Left kidney (tissue), 1 donor: ENCODE measurements at regions not wholly inside any gene's neighbourhood (a gene's known extent, or its start where the extent isn't known, plus 50 kb on each side); places are given as distances from the start of the nearest gene placed in this dataset.
"Not testable (repeated sequence)": the region's sequence is repeated elsewhere in the genome, so short reads cannot be mapped to it uniquely, and the experiment has no call there.

ENCODE experiments used
- DNase-seq: peaks from one replicate; pipeline ENCODE4 v3.0.0-alpha.2; 2013

GRCh38 chr2:150702791-150703190 lies 215.3 kb upstream of the RND3 start:
- no peak for DNase-seq

DNA sequence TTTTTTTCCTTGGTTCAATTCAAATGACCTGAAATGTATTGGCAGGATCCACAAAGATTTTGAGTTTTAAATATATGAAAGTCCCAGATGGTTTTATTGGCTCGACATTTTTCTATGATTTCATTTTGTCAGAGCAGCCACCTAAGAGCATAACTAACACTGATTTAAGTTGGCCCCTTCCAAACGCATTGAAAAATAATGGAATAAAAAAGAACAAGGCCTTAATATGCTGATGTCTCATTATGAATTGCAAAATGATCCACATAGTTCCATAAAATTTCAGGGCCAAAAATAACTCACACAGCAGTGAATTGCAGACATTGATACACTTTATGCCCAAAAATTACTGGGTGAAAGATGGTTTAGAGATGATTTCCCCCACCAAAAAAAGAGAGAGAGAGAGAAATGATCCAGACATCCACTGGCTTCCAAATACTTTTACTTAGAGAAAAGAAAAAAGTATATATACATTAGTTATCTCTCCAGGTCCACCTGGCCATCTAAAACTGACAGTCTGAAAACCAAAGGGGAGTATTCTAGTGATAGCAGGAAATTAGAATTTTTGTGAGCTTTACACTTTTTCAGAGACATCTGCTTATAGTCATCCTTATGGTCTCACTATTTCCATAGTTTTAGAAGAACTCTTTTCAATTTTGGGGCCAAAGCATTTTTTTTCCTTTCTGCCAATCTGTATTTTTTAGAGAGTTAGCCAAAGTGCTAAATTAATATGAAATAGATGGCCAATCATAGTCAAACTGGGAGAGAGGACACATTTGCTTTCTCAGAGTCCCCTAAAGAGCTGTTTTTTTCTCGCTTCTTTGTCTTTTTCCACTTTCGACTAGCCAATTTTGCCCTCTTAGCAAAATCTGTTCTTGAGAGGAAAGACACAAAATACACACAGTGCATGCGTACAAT lies 213.5 kb upstream of the RND3 start:
- no peak for DNase-seq

- DNase-seq: no peak
These were observed 211.8 kb upstream of the RND3 start for GRCh38 chr2:150699218-150699617.

- no peak for DNase-seq
These were observed 210.7 kb upstream of the RND3 start for GRCh38 chr2:150698016-150698661.

GRCh38 chr2:150697596-150697995 lies 210.1 kb upstream of the RND3 start:
- DNase-seq: no peak

GRCh38 chr2:150695451-150696135 lies 208.1 kb upstream of the RND3 start:
- DNase-seq: no peak

DNA sequence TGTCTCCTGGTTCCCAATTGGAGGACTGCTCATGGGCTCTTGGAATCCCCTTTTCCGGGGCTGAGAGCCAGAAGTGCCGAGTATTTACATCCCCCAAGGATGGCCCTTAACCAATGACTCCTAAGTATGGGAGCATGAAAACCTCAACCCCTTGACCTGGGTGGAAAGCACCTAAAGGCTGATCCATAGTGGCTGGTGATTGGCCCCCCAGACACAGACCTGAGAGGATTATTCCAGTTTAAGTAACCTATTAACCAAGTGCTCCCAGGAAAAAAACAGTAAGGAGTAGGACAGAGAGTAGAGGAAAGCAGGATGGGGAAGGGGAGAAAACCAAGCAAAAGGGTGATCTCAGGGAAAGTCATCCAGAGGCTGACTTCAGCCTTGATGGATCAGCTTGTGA lies 206.1 kb upstream of the RND3 start:
- no peak for DNase-seq

DNA sequence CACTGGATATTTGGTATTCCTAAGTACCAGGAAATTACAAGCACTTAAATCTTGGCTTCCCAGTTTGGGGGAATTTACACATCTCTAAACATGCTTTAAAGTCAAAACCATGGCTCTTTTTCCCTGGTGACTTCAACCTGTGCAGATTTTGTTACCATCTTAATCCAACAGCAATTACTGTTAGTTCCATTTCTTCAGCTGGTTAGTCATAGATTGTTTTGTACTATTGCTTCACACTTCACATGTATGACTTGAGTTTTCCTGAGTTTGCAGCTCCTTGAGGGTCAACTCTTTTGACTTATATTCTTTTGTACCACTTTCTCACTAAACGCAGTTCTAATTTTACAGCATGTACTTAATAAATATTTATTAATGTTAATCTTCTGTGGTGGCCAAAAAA lies 203.4 kb upstream of the RND3 start:
- no peak for DNase-seq

DNA sequence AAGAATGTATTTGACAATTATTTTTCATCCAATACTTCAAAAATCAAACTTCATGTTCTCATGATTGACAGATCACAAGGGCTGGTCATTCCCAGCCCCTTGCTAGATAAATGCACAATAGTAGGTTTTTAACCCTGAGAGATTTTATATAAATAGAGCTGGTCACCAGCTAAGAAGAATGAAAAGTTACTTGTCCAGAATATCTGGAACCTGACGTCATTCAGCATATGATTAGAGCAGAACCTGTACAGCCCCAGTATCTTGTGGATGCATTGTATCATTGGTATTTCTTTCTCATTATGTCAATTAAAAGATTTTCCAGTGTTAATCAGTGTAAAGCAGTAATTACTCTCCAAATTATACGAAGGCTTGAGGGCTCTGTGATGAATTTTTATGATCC lies 202.8 kb upstream of the RND3 start:
- no peak for DNase-seq

- DNase-seq: no peak
These were observed 202.1 kb upstream of the RND3 start for GRCh38 chr2:150689590-150689989.

- DNase-seq: no peak
These were observed 200.5 kb upstream of the RND3 start for GRCh38 chr2:150688016-150688415.

- DNase-seq: no peak
These were observed 198.9 kb upstream of the RND3 start for GRCh38 chr2:150686391-150686790.

GRCh38 chr2:150681120-150681804 lies 193.8 kb upstream of the RND3 start:
- DNase-seq: no peak

- DNase-seq: no peak
These were observed 192.1 kb upstream of the RND3 start for GRCh38 chr2:150679456-150680120.

DNA sequence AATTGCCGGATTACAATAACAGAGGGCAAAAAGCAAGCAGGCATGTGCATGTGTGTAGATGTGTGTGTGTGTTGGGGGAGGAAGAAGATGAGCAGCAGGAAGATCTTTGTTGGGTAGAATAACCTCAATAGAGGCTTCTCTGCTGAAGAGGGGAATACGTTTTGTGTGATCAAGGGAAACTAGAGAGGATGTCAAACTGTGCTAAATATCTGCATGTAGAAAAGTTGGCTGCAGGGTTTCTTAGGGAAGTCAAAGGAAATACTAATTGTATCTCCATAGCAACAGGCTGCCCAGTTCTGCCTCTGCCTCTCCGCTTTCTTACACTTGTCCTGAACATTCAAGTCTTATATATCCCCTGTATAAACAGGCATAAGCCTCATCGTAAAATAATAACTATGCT lies 190.1 kb upstream of the RND3 start:
- no peak for DNase-seq

- DNase-seq: no peak
These were observed 189.4 kb upstream of the RND3 start for GRCh38 chr2:150676747-150677383.

DNA sequence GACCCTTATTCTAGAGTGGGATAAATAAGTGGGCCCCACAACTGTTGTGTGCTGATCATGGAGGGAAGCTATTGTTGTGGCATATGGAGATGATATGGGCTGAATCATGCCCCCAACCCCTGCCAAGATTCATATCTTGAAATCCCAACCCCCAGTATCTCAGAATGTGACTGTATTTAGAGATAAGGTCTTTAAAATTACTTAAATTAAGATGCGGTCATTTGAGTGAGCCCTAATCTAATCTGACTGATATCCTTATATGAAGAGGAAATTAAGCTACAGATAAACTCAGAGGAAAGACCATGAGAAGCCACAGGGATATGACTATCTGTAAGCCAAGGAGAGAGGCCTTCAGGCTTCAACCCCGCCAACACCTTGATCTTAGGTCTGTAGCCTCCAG lies 188.3 kb upstream of the RND3 start:
- DNase-seq: no peak

- no peak for DNase-seq
These were observed 186.8 kb upstream of the RND3 start for GRCh38 chr2:150674283-150674682.

GRCh38 chr2:150672311-150672710 lies 184.8 kb upstream of the RND3 start:
- no peak for DNase-seq

- no peak for DNase-seq
These were observed 182.0 kb upstream of the RND3 start for GRCh38 chr2:150669492-150669891.

GRCh38 chr2:150667039-150667438 lies 179.6 kb upstream of the RND3 start:
- not testable (repeated sequence) for DNase-seq
